Ishikawa (cell line): ENCODE measurements at regions not wholly inside any gene's neighbourhood (a gene's known extent, or its start where the extent isn't known, plus 50 kb on each side); places are given as distances from the start of the nearest gene placed in this dataset.

Experiments
- CEBPB ChIP-seq: IDR thresholded peaks from 2 replicates; pipeline ENCODE4 v1.6.1; 2012
- CREB1 ChIP-seq: IDR thresholded peaks from 2 replicates; pipeline ENCODE4 v1.6.1; 2012; ENCODE audit warnings: low read depth
- EGR1 ChIP-seq: IDR thresholded peaks from 2 replicates; pipeline ENCODE4 v1.6.1; 2012
- EP300 ChIP-seq: IDR thresholded peaks from 2 replicates; pipeline ENCODE4 v1.6.1; 2012; ENCODE audit warnings: borderline replicate concordance
- FOXM1 ChIP-seq: IDR thresholded peaks from 2 replicates; pipeline ENCODE4 v1.6.1; 2012; ENCODE audit warnings: low read depth, borderline replicate concordance
- NFIC ChIP-seq: IDR thresholded peaks from 2 replicates; pipeline ENCODE4 v1.6.1; 2012
- RAD21 ChIP-seq: IDR thresholded peaks from 2 replicates; pipeline ENCODE4 v1.6.1; 2012; ENCODE audit warnings: low read depth
- TAF1 ChIP-seq: IDR thresholded peaks from 2 replicates; pipeline ENCODE4 v1.6.1; 2012; ENCODE audit warnings: low read depth, mild to moderate bottlenecking
- TCF12 ChIP-seq: IDR thresholded peaks from 2 replicates; pipeline ENCODE4 v1.6.1; 2012; ENCODE audit warnings: low read depth
- TEAD4 ChIP-seq: IDR thresholded peaks from 2 replicates; pipeline ENCODE4 v1.6.1; 2012
- YY1 ChIP-seq: IDR thresholded peaks from 2 replicates; pipeline ENCODE4 v1.6.1; 2012; ENCODE audit warnings: low read depth
- ZBTB7A ChIP-seq: IDR thresholded peaks from 2 replicates; pipeline ENCODE4 v1.6.1; 2012; ENCODE audit warnings: low read depth
- TF ChIP-seq, protein P1 (sequence below): IDR thresholded peaks from 2 replicates; pipeline ENCODE4 v1.6.1; 2012
- TF ChIP-seq, protein P2 (sequence below): IDR thresholded peaks from 2 replicates; pipeline ENCODE4 v1.6.1; 2012
- TF ChIP-seq, protein P3 (sequence below): IDR thresholded peaks from 2 replicates; pipeline ENCODE4 v1.6.1; 2012; ENCODE audit warnings: low read depth, mild to moderate bottlenecking

GRCh38 chr2:35794796-35795450 is 560.7 kb upstream of the CRIM1 start:
- TF ChIP-seq CEBPB (no peak), RAD21 (no peak), EP300 (peak; percentile 39; the same call in 1 of the 2 replicates), EGR1 (no peak), FOXM1 (peak; percentile 49; the same call in 1 of the 2 replicates), TAF1 (no peak), ZBTB7A (no peak), NFIC (peak; percentile 60; the same call in 1 of the 2 replicates), TEAD4 (peak; percentile 48), TCF12 (0 out of 2 replicates have a peak, but pooled peaks have one; percentile 31), CREB1 (no peak), YY1 (no peak)
- TF ChIP-seq, protein P1, sequence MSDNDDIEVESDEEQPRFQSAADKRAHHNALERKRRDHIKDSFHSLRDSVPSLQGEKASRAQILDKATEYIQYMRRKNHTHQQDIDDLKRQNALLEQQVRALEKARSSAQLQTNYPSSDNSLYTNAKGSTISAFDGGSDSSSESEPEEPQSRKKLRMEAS, result peak; percentile 18; the same call in 1 of the 2 replicates
- TF ChIP-seq, protein P2, sequence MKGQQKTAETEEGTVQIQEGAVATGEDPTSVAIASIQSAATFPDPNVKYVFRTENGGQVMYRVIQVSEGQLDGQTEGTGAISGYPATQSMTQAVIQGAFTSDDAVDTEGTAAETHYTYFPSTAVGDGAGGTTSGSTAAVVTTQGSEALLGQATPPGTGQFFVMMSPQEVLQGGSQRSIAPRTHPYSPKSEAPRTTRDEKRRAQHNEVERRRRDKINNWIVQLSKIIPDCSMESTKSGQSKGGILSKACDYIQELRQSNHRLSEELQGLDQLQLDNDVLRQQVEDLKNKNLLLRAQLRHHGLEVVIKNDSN, result no peak
- TF ChIP-seq, protein P3, sequence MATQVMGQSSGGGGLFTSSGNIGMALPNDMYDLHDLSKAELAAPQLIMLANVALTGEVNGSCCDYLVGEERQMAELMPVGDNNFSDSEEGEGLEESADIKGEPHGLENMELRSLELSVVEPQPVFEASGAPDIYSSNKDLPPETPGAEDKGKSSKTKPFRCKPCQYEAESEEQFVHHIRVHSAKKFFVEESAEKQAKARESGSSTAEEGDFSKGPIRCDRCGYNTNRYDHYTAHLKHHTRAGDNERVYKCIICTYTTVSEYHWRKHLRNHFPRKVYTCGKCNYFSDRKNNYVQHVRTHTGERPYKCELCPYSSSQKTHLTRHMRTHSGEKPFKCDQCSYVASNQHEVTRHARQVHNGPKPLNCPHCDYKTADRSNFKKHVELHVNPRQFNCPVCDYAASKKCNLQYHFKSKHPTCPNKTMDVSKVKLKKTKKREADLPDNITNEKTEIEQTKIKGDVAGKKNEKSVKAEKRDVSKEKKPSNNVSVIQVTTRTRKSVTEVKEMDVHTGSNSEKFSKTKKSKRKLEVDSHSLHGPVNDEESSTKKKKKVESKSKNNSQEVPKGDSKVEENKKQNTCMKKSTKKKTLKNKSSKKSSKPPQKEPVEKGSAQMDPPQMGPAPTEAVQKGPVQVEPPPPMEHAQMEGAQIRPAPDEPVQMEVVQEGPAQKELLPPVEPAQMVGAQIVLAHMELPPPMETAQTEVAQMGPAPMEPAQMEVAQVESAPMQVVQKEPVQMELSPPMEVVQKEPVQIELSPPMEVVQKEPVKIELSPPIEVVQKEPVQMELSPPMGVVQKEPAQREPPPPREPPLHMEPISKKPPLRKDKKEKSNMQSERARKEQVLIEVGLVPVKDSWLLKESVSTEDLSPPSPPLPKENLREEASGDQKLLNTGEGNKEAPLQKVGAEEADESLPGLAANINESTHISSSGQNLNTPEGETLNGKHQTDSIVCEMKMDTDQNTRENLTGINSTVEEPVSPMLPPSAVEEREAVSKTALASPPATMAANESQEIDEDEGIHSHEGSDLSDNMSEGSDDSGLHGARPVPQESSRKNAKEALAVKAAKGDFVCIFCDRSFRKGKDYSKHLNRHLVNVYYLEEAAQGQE, result no peak

GRCh38 chr2:35790292-35790691 is 565.3 kb upstream of the CRIM1 start:
- TF ChIP-seq EP300, result no peak
- peak; percentile 12; the same call in 1 of the 2 replicates for TF ChIP-seq NFIC
- TF ChIP-seq, protein P2, result peak; percentile 32; the same call in 1 of the 2 replicates

- TF ChIP-seq TCF12 (no peak), EGR1 (no peak), TEAD4 (no peak), ZBTB7A (no peak), CREB1 (no peak)
- TF ChIP-seq, protein P1, result no peak
- TF ChIP-seq, protein P2, result no peak
Measured at GRCh38 chr2:35788543-35788942, 567.0 kb upstream of the CRIM1 start.

GRCh38 chr2:35787302-35788031 is 568.1 kb upstream of the CRIM1 start:
- no peak for TF ChIP-seq YY1
- TF ChIP-seq FOXM1, result no peak
- no peak for TF ChIP-seq EGR1
- TF ChIP-seq, protein P2, result no peak
- TF ChIP-seq CEBPB, result no peak
- TF ChIP-seq, protein P3, result no peak
- TF ChIP-seq NFIC, result no peak
- no peak for TF ChIP-seq CREB1
- TF ChIP-seq TEAD4, result no peak
- no peak for TF ChIP-seq RAD21

DNA sequence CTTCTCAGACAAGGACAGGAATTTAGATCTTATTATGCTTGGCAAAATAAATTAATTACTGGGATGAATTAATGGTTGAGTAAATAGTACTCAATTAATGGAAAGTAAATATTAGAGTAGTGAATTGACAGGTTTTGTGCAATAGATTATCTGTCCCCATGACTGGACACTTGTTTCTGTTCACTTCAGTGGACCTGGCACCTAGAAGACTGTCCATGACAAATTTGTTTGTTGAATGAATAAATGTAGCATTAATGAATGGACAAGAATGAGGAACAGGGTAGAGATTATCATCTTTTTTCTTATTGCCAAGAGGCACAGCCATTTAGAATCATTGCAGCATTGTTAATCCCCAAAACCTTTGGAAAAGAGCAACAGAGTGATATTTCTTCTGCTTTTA is 570.0 kb upstream of the CRIM1 start:
- TF ChIP-seq TAF1, result no peak
- TF ChIP-seq, protein P2, result no peak
- no peak for TF ChIP-seq NFIC
- TF ChIP-seq, protein P1, result no peak
- no peak for TF ChIP-seq ZBTB7A
- TF ChIP-seq, protein P3, result no peak
- TF ChIP-seq EP300, result no peak
